HG03521 (cell line): ENCODE measurements at regions not wholly inside any gene's neighbourhood (a gene's known extent, or its start where the extent isn't known, plus 50 kb on each side); places are given as distances from the start of the nearest gene placed in this dataset.

Experiments used
- ATAC-seq: cut with Tn5 transposase; IDR thresholded peaks from one replicate; pipeline ENCODE4 v1.9.1; 2021; ENCODE audit warnings: mild to moderate bottlenecking, moderate library complexity; ENCODE audit not compliant: unreplicated experiment

DNA sequence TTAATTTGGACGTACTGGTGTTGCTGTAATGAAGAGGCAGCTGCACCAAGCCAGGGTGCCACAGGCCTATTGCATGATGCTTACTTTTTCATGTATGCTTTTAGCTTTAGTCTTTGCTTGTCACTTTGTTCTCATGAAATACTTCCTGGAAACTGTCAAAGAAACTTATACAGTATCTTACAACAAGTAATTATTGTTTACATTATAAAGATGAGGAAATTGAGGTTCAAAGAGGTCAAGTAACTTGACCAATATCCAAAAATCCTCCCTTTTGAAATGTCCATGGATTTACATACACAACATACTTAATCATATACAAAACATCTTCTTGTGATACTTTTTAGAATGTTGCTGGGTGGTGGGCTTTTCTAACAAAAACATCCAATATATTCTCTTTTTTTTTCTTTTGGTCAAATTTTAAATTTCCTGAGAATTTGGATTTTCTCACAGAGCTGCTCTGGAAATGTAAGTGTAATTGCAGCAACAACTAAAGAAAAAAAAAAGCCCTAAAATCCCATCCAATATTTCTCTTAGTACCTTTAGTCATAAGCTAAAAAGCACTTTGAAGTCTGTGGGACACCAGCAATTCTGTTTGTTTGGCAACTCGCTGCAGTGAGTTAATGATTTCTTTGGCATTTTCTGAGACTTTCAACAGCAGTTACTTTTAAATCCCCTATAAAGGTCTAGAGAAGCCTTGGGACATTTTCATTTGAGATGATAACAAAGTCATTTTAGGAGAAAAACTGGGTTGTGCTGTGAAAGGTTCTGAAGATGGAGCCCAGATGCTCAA, 500.6 kb upstream of the IGFBP3 start:
- ATAC-seq, result no peak

DNA sequence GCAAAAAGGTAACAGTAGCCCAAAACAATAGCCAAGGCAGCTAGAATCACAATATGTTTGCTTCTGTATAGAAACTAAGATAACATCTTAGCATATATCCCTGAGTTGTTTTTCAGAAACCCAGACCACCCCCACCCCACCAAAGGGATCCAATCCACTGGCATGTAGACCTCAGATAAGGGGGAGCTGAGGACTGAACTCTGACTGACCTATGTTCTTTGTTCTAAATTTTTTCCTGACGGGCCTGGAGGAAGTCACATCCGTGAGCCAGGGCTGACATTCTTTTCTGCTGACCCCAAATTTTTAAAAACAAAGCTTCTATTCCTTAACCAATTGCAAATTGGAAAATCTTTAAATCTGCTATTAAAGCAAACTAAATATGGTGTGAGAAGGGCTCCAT, 493.9 kb upstream of the IGFBP3 start:
- no peak for ATAC-seq

DNA sequence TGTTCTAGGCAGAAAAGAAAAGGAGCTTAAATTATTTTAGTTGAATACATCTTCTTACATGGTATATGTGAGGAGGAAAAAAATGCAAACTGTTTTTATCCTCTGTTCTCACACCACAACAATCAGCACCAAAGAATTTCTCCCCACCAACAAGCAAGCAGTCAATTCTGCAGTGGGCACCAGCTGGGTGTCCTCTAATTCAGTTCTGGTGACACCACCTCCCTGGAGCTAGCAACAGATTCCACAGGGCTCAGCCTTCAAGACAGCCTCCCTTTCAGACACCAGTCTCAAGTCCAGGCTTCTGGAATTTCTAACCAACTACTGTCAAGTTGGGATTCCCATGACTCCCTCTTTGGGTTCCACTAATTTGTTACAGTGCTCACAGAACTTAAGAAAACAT, 490.2 kb upstream of the IGFBP3 start:
- ATAC-seq, result no peak

DNA sequence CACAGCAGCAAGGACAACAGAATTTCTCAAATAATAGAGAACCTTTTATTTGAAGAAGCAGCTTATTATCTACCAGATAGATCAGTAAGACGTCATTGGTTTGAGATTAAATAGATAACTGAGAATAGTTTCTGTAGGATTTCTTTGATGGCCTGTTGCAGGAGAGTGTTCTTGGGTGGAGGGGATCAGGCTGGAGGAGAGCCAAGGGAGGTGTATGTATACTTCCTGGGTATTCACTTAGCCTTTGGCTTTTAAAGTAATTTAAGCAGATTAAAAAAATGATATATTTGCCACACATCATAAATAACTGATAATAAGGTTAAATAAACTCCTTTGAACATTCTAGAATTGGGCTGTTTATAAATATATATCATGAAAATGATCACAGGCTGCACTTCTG, 486.1 kb upstream of the IGFBP3 start:
- ATAC-seq, result no peak

DNA sequence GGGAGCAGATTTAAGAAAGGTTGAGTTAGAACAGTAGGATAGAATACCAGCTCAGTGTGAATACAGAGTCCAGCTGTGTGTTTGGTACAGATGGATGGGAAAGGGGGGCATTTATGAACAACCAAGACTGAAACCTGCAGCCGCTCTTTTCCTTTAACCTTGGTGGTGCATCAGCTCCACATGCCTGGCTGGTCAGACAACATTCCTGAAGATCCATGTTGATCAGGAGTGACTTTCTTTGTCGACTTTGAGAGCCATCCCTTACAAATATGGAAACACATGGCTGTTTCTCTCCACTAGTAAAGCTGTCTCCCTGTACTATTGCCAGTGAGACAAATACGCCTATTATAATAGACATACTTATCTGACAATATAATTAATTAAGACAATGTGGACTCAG, 476.5 kb upstream of the IGFBP3 start:
- ATAC-seq, result no peak

DNA sequence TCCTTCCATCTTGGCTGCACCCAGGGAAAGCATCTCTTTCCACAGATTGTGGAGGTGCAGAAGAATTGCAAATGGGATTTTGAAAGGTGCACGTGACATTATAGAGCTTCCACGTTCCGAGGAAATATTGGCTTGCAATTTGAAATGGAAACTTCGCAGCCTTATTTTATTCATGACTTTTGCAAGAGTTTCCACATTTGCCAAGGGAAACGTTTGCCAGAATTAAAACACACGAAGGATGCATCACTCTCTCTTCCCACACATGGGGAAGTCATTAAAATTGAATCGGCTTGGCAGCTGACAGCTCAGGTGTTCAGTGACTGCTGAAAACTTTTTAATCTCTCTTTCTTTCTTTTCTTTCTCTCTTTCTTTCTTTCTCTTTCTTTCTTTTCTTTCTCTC, 475.4 kb upstream of the IGFBP3 start:
- ATAC-seq, result no peak

DNA sequence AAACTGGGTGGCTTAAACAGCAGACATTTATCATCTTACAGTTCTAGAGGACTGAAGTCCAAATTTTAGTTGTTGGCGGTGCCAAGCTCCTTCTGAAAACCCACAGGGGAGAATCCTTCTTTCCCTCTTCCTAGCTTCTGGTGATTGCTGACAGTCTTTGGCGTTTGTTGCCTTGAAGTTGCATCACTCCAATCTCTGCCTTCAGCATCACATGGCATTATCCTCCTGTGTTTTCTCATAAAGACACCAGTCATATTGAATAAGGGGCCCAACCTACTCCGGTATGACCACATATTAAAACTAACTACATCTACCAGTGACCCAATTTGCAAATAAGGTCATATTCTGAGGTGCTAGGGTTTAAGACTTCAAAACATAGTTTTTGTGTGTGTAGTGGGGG, 472.1 kb upstream of the IGFBP3 start:
- no peak for ATAC-seq

DNA sequence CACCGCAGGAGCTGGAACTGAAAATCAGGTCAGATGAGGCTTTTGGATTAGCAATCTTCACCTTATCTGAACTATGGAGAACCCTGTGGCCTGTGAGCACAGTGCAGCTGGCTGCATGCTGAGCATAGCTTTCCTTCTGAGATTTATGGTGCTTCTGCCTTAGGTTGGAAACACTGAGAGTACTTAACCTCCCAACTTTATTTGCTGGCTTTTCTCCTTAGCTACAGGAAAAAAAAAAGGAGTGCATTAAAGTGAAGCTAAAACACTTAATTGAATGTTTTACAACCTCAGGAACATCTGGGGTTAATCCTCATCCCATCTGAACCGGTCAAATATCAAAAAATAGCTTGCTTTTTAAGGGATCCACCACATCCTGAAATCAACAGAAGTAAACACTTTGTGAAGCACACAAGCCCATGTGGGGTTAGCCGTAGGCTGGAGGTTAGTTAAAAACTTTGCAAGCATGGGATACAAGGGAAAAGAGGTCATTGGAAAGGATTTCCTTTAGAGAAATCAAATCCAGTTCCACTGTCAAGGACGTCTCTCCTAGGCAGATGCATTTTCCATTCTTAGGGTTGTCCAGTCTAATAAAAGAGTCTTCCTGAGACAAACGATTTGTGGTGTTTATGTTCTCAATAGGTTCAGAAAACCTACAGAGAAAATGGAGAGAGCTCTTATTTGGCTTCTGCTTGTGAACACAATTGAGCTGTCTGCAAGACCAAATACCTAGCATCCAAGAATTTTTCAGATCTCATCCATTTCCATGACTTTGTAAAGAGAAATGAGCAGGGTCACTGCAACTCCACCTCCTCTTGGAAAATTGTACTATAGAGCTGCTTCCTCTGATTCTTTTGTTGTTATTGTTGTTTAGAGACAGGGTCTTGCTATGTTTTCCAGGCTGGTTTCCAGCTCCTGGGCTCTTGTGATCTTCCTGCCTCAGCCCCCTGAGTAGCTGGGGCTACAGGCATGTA, 470.4 kb upstream of the IGFBP3 start:
- no peak for ATAC-seq

DNA sequence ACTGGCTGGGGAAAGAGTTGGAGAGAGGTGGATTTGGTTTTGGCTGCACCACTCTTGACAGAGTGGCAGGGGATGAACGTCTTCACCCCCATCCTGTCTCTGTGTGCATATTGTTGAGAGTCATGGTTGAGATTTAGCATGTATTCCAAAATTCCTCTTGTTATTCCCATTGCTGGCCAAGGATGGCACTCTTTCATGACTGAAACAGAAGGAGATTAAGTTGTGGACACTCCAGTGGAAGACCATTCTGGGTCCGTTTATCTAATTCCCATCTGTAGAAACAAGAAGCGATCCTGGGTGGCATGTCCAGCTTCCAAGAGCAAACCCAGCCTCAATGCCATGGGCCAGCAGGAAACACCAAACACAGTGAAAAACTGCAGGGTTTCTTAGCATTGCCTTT, 469.0 kb upstream of the IGFBP3 start:
- ATAC-seq, result no peak

DNA sequence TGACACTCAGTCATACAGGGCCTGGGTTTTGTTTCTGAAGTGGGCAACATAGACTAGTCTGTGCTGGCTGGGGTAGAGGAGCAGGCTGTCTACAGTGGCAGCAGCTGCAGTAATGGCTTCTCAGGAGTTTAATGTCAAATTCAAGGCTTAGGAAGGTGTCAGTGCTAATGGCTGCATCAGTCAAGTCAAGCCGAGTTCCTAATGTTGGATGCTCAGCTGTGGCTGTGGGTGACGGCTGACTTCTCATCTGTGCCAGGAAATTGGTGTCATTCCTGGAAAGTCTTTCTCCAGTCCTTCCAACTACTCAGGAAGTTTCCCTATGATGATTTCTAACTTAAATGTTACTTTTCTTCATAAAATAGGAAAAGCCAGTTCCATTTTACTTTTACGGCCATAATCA, 468.1 kb upstream of the IGFBP3 start:
- no peak for ATAC-seq

DNA sequence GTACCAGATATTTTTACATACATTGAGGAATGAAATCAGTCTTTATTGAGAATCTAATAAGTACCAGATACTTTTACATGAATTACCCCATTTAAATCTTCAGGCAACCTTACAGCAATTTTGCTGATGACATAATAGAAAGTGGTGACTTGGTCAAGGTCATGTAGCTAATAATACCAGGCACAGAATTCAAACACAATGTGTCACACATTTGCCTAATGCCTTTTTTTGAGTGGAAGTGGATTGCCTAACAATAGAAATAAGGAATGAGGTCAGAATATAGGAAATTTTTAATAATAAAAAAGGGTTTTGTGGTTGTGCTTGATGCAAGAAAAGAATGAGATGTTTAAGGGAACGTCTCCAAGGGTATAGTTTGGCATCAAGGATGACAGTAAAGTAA, 466.6 kb upstream of the IGFBP3 start:
- no peak for ATAC-seq

DNA sequence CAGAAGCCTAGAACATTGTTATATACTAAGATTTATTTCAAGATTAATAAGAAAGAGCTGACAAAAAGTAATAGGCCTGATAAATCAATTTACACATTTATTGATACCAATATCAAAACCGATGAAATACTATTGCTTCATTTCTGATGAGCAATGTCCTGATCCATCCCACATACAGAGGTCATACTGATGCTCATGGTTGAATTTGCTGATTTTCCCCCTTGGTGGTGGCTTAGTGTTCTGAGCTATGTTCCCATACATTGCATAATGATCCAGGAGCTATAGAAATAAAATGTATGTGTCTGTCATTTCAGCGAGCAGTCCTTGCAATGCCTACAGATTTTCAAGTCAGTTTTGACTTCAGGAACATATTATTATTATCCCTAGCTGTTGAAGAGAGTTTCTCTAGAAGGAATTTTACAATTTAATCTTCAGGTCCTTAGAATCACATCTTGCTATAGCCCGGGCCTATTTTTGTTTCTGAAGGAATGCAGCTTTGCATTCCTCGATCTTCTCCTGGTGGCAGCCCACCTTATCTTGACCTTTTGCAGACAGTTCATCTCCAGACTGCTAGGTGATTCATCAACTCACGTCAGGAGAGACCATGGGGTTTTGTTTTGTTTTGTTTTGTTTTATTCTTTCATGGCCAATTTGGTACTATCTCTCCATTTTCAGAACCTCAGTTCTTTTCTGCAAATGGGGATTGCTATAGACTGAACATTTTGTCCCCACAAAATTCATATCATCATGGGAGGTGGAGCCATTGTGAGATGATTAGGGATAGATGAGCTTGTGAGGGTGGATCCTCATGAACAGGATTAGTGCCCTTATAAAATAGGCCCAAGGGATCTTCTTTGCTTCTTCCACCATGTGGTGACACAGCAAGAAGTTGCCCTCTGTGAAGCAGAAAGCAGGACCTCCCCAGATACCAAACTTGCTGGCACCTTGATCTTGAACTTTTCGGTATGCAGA, 465.6 kb upstream of the IGFBP3 start:
- no peak for ATAC-seq

DNA sequence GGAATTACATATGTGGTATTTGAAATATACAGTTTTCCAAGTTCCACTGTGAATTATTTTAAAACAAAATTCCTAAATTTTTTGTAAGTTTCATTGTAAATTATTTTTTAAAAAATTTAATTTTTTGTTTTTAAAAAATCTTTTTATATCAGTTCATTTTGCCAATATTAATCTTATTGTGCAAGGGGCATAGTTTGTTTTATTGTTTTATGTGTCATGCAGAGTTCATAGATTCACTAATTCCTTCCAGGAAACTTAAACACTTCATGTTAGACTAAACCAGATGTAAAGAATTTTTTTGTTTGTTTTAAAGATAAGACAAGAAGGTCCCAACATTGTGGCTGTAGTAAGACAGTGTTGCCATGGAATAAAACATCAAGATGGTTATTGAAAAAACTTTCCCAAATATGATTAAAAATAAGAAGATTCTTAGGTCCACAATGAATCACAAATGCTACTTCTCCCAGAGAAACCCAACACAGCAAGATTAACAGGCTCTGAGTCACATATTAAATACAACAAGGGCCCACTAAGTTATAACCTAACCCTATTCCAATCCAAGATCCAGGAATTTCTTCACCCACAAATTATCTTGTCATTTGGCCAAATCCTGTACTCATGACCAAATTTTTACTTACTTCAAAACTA, 464.7 kb upstream of the IGFBP3 start:
- ATAC-seq, result no peak

DNA sequence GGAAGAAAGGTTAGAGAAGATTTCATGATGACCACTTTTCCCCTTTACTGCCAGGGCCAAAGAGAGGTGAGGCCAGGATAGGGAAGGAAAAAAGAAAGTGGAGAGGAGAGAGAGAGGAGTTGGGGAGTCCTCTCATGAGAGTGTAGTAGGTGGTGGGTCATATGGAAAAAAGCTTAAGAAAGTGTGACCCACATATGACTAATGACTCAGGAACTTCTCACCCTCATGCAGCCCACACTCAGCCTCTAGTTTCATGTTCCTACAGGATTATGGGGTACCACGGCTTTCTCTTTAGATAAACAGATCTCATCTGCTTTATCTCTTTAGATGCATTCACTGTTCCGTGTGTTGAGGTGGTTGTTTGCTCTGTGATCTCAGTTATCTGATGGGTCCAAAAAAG, 462.5 kb upstream of the IGFBP3 start:
- ATAC-seq, result no peak

DNA sequence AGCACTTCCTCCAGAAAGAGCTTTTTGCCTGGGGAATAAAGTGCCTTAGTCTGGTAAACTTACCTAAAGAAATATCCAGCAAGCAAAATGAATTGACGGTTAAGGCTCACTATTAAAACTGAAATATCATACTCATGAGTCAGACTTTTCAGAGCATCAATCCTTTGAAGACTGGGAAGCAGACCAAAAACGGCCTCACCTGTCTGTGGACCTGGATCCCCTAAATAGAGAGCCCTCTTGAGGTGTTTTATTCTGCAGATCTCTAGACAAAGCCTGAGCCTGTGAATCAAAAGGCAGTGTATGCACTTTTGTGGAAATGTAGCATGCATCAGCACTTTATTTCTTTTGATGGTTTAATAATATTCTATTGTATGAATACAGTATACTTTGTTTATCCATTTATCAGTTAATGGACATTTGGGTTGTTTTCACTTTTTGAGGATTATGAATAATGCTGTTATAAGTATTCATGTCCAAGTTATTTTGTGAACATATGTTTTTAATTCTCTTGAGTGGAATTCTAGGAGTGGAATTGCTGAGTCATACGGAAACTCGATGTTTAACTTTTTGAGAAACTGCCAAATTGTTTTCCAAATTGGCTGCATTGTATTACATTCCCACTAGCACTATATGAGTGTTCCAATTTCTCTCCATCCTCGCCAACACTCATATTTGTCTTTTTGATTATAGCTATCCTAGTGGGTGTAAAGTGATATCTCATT, 449.0 kb upstream of the IGFBP3 start:
- no peak for ATAC-seq

DNA sequence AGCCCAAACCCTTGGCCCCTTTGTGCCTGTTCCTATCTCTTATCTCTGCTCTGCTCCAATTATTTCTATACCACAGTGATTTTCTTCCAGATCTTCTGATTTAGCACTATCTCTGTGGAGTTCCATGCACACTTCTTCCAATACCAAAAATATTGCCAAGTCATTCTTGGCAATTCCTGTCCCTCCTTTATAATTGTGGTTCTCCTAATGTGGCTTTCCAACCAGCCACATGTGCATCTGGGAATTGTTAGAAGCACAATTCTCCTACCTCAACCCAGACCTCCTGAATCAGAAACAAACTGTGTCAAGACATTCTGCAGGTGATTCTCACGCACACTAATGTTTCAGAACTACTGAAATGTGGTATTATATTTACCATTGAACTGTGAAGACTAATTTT, 447.8 kb upstream of the IGFBP3 start:
- no peak for ATAC-seq

DNA sequence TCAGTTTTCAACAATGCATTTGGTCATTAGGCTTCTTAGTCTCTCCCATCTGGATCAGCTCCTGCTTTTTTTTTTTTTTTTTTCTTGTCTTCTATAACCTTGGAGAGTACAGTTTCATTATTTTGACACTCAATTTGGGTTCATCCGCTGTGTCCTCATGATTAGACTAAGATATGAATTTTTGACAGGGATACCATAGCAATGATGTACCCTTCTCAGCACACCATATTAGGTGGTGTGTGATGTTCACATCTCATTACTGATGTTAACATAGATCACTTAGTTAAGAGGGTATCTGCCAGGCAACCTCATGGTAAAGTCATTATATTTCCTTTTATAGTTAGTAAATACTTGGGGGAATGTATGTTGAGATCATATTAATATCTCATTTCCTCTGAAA, 445.5 kb upstream of the IGFBP3 start:
- no peak for ATAC-seq

DNA sequence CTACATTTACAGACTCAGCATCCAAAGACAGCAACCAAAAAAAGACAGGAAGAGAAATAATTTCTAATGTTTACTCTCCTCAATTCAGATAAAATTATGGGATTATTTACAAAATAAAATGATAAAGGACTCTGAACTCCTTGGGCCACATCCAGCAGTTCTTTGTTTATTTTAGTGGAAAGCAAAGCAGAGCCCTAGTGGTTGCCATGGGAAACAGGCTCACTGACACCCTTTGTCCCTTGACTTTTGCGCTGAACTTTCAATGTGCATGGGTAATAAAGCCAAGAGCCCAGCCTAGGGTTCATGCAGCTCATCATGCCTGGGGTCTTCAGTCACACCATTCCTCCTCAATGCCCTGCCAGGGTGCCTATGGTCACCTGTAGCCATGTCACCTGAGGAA, 442.6 kb upstream of the IGFBP3 start:
- no peak for ATAC-seq

DNA sequence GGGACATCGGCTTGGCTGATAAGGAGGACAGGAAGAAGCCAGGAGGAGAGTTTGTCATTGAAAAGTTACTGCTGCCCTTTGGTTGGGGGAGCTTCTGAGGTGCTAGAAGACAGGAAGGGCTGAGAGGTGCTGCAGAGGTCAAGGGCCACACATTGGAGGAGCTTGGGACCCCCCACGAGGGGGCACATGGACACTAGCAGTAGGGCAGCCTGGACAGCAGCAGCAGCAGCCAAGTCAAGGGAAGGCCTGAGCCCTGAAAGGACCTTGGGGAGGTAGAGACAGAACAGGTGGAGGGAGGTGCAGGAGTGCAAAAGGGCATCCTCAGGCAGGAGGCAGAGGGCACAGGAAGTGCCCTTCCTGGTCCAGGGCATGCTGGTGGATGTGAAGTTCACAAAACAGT, 439.7 kb upstream of the IGFBP3 start:
- ATAC-seq, result no peak

DNA sequence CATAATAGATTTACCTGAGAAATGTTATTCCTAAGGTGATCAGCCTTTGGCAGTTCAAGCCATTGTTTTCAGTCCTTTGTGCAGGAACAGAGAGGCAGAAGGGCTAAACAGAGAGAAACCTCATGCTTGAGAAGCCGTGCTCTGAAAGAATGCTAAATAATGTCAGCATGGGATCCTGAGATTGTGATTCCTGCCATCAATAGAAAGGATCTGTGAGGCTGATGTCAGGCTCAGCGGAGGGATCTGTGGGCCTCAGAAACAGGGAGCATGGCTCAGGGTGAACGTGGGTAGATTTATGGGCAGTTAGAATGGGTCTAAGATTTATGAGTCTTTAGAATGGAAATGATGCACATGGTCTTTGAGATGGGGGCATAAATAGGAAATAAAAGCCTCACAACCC, 439.2 kb upstream of the IGFBP3 start:
- ATAC-seq, result no peak
